ENCODE measurements at regions not wholly inside any gene's neighbourhood (a gene's known extent, or its start where the extent isn't known, plus 50 kb on each side); places are given as distances from the start of the nearest gene placed in this dataset.

- POLR2A ChIA-PET (ENCODE audit: unreplicated experiment), result interaction anchor here (0.5 kb wide), 1 partner anchor 10 kb away, joined by 4 read pairs; no protein-coding TSS in a partner anchor
- Histone ChIP-seq H3K9ac (ENCODE audit: low read depth, low read length) (no peak overlapping the region), H4K20me1 (ENCODE audit: insufficient read depth, low read length) (no peaks in the 10 kb centered on the region), H3K23ac (ENCODE audit: low read depth, low read length) (0 out of 2 replicates have a peak overlapping the region, but pooled peaks have one; percentile 17), H3K27me3 (ENCODE audit: control insufficient read depth, insufficient read depth, low read length) (no peaks in the 10 kb centered on the region), H3K56ac (ENCODE audit: extremely low read depth, insufficient read depth, low read length) (0 out of 2 replicates have a peak overlapping the region, but pooled peaks have one; percentile 29), H3K4ac (ENCODE audit: low read depth, low read length) (peak overlapping the region; percentile 62), H2BK5ac (ENCODE audit: low read depth, low read length, poor library complexity, severe bottlenecking) (peak overlapping the region; percentile 76), H3K79me1 (ENCODE audit: low read depth in 1 of 2, low read length in 2 of 2) (no peaks in the 10 kb centered on the region; a peak in 1 of 4 replicates), H3K18ac (ENCODE audit: low read depth, low read length) (peak overlapping the region; percentile 87), H3K9me1 (ENCODE audit: insufficient read depth, low read length) (peaks cover 6% of the 10 kb centered on the region; the same call in 1 of the 2 replicates), H3K4me2 (ENCODE audit: low read depth, low read length) (peak overlapping the region; percentile 50), H2BK15ac (ENCODE audit: low read depth, low read length) (no peak overlapping the region), H4K5ac (ENCODE audit: low read depth, low read length) (peak overlapping the region; percentile 72; the same call in 1 of the 2 replicates), H4K91ac (ENCODE audit: insufficient read depth, low read depth, low read length) (peak overlapping the region; percentile 54; the same call in 1 of the 2 replicates), H4K8ac (ENCODE audit: low read depth in 2 of 2, low read length in 2 of 2) (peak overlapping the region in 1 of 2 experiments; percentile 76; a peak in 2 of 4 replicates), H3K27ac (ENCODE audit: insufficient read depth, low read length) (peak overlapping the region; percentile 77), H3K4me1 (ENCODE audit: control insufficient read depth, insufficient read depth, low read length) (peaks cover 13% of the 10 kb centered on the region), H3K36me3 (ENCODE audit: control insufficient read depth, insufficient read depth, low read length) (no peaks in the 10 kb centered on the region), H3K9me3 (ENCODE audit: control insufficient read depth, insufficient read depth, low read length) (0 out of 2 replicates have a peak, but pooled peaks cover 2% of the 10 kb centered on the region), H2BK120ac (ENCODE audit: low read depth, low read length) (peak overlapping the region; percentile 84), H2AK5ac (ENCODE audit: low read depth, low read length) (no peak overlapping the region), H2AK9ac (replicated peaks; ENCODE audit: low read depth, low read length, poor library complexity) (no peak overlapping the region), H3K4me3 (ENCODE audit: insufficient read depth, low read depth, low read length) (no peak overlapping the region), H2BK20ac (ENCODE audit: low read depth, low read length) (peak overlapping the region; percentile 63), H2AFZ (replicated peaks; ENCODE audit: low read length, poor library complexity) (no peak overlapping the region), H3K14ac (replicated peaks; ENCODE audit: low read depth, low read length) (peak overlapping the region; percentile 42; the same call in 1 of the 2 replicates)
- dilution Hi-C loops (cut with HindIII; ENCODE audit: low sequenced_read_pairs, unreplicated experiment), result no loop called here
- TF ChIP-seq RFX5 (IDR thresholded peaks at IDR 0.05; ENCODE audit: low read depth, low read length) (no peak), ELK1 (IDR thresholded peaks at IDR 0.05; ENCODE audit: borderline replicate concordance, low read depth, low read length) (peak; percentile 83; the same call in 1 of the 2 replicates), CEBPB (IDR thresholded peaks at IDR 0.05; ENCODE audit: low read depth, low read length) (peak; percentile 45; the same call in 1 of the 2 replicates)
- CTCF ChIA-PET, result interaction anchor here (0.6 to 1.0 kb wide), 2 partner anchors 41 to 108 kb away, joined by 3 to 4 read pairs; no protein-coding TSS in a partner anchor
- intact Hi-C loops (cut with micrococcal nuclease), result no loop called here
- BruUV-seq (replicated peaks), result no TSS peak
- in situ Hi-C loops (cut with MboI; ENCODE audit: low sequenced_read_pairs), result no loop called here
- peak; percentile 85 for ATAC-seq (ENCODE audit: low read depth)
- WGBS, 2 experiments (ENCODE audit: extremely low coverage in 2 of 2, insufficient read length in 1 of 2), result no CpG with 5 or more reads among the region's 4 CpGs
- DNase-seq, result peak; percentile 68
Observed at GRCh38 chr6:25179051-25179778, 100.0 kb upstream of the CARMIL1 start.

All from IMR-90 (cell line).